Muscle of back (tissue), 3 donors: ENCODE measurements at regions not wholly inside any gene's neighbourhood (a gene's known extent, or its start where the extent isn't known, plus 50 kb on each side); places are given as distances from the start of the nearest gene placed in this dataset.

ENCODE experiments used
- DNase-seq, 3 donors: peaks; one replicate each; pipeline versions ENCODE4 v3.0.0 to v3.0.0-alpha.2; 2013

- DNase-seq = no peak
Measured at GRCh38 chr1:162921311-162921710, 60.3 kb upstream of the CCDC190 start.

GRCh38 chr1:162919034-162919433 lies 58.1 kb upstream of the CCDC190 start:
- DNase-seq = no peak

- DNase-seq = no peak
Measured at GRCh38 chr1:162918151-162918754, 57.3 kb upstream of the CCDC190 start.

GRCh38 chr1:162916821-162917613 lies 56.0 kb upstream of the CCDC190 start:
- DNase-seq = no peak

- DNase-seq = no peak
Measured at GRCh38 chr1:162916407-162916806, 55.4 kb upstream of the CCDC190 start.

- DNase-seq = no peak
Measured at GRCh38 chr1:162914601-162915000, 53.6 kb upstream of the CCDC190 start.

- DNase-seq = no peak
Measured at GRCh38 chr1:162913345-162913744, 52.4 kb upstream of the CCDC190 start.

GRCh38 chr1:162912061-162912667 lies 51.2 kb upstream of the CCDC190 start:
- DNase-seq = no peak
